Neutrophil (primary cell): ENCODE measurements at regions not wholly inside any gene's neighbourhood (a gene's known extent, or its start where the extent isn't known, plus 50 kb on each side); places are given as distances from the start of the nearest gene placed in this dataset.

Experiments
- H3K27ac ChIP-seq: fragments of 200-600 bp; sonication (generic); 2 replicates; pipeline ENCODE4 v1.5.1; 2016; ENCODE audit warnings: mild to moderate bottlenecking, moderate library complexity
- H3K27me3 ChIP-seq: fragments of 200-600 bp; sonication (generic); 2 replicates; pipeline ENCODE4 v1.6.0; 2016; ENCODE audit warnings: mild to moderate bottlenecking
- H3K36me3 ChIP-seq: fragments of 200-600 bp; sonication (generic); 2 replicates; pipeline ENCODE4 v1.5.1; 2017
- H3K4me1 ChIP-seq, 2 experiments: fragments of 200-600 bp in 1 of 2; sonication (generic) in 1 of 2; 1 replicate in 1 of 2; 2 replicates in 1 of 2; pipeline versions ENCODE4 v1.5.1 to v1.6.1; 2013 to 2016; ENCODE audit warnings: low read depth in 1 of 2, low read length in 1 of 2, mild to moderate bottlenecking in 1 of 2, moderate library complexity in 1 of 2; ENCODE audit not compliant: control insufficient read depth in 1 of 2, insufficient read depth in 1 of 2
- H3K4me3 ChIP-seq, 2 experiments: fragments of 200-600 bp in 1 of 2; sonication (generic) in 1 of 2; 1 replicate in 1 of 2; 2 replicates in 1 of 2; pipeline ENCODE4 v1.5.1; 2013 to 2016; ENCODE audit warnings: low read depth in 1 of 2, low read length in 1 of 2, mild to moderate bottlenecking in 1 of 2, moderate library complexity in 1 of 2
- H3K9me3 ChIP-seq: fragments of 200-600 bp; sonication (generic); 2 replicates; pipeline ENCODE4 v1.5.1; 2016
- TF ChIP-seq, protein P1 (sequence below): fragments of 200-600 bp; sonication (generic); IDR thresholded peaks from 2 replicates; pipeline ENCODE4 v1.5.1; 2016; ENCODE audit warnings: antibody characterized with exemption

GRCh38 chr7:77475181-77475580 is 59.0 kb upstream of the GSAP start:
- Histone ChIP-seq H3K27ac (peak overlapping the region; percentile 0), H3K4me3 (no peak overlapping the region), H3K27me3 (no peaks in the 10 kb centered on the region), H3K36me3 (no peaks in the 10 kb centered on the region), H3K9me3 (no peaks in the 10 kb centered on the region), H3K4me1 (peaks cover 23 to 28% of the 10 kb centered on the region in 2 experiments)
- TF ChIP-seq, protein P1, sequence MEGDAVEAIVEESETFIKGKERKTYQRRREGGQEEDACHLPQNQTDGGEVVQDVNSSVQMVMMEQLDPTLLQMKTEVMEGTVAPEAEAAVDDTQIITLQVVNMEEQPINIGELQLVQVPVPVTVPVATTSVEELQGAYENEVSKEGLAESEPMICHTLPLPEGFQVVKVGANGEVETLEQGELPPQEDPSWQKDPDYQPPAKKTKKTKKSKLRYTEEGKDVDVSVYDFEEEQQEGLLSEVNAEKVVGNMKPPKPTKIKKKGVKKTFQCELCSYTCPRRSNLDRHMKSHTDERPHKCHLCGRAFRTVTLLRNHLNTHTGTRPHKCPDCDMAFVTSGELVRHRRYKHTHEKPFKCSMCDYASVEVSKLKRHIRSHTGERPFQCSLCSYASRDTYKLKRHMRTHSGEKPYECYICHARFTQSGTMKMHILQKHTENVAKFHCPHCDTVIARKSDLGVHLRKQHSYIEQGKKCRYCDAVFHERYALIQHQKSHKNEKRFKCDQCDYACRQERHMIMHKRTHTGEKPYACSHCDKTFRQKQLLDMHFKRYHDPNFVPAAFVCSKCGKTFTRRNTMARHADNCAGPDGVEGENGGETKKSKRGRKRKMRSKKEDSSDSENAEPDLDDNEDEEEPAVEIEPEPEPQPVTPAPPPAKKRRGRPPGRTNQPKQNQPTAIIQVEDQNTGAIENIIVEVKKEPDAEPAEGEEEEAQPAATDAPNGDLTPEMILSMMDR = no peak

DNA sequence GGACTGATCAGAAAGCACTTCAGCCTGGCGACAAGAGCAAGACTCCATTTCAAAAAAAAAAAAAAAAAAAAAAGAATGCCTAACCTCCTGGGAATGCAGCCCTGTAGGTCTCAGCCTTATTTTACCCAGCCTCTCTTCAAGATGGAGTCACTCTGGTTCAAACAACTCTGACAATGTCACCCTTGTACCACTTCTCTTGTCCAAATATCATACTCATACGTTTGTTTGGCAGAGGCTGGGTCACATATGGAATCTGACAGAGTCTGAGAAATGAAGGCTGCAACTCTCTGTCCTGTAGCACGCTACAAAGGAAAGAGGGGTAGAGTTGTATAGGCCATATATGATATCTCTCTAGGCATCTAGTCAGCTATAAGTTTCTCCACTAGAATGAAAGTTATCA is 58.6 kb upstream of the GSAP start:
- Histone ChIP-seq H3K4me1 (peaks cover 18 to 24% of the 10 kb centered on the region in 2 experiments), H3K9me3 (no peaks in the 10 kb centered on the region), H3K27ac (peak overlapping the region; percentile 0), H3K36me3 (no peaks in the 10 kb centered on the region), H3K27me3 (no peaks in the 10 kb centered on the region), H3K4me3 (no peak overlapping the region)
- TF ChIP-seq, protein P1 = no peak

DNA sequence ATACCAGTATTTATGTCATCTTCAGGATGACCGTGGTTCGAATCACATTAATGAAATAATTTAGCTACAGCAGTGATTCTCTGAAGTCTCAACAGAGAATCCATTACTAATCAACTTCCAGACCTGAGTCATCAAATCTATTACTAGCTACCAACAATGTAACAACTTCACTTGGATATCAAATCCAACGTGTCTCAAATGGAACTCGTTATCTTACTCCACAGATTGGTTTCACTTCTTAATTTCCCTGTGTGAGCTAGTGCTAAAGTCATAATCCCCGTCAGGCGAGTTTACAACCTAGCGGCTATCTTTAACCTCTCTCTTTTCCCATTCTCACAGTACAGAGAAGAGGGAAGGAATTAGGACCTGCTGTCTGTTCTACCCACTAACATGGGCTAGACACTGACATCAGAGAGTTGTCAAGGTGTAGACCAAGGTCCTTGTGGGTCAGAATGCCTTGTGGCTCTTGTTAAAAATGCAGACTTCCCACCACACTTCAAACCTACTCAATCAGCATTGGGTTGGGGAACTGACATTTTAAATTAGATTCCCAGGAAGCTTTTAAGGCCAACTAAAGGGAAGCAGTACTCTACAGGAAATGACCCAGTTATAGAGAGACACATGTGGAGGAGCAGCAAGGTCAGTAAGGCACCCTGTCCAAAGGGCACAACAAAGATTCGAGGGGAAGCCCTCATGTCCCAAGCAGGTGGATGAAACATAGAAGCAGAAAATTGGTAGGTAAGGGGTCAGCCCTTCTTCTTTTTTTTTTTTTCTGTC is 57.3 kb upstream of the GSAP start:
- Histone ChIP-seq H3K4me3 (no peak overlapping the region), H3K9me3 (no peaks in the 10 kb centered on the region), H3K27ac (no peak overlapping the region), H3K4me1 (peaks cover 14 to 17% of the 10 kb centered on the region in 2 experiments), H3K27me3 (no peaks in the 10 kb centered on the region), H3K36me3 (no peaks in the 10 kb centered on the region)
- TF ChIP-seq, protein P1 = no peak

DNA sequence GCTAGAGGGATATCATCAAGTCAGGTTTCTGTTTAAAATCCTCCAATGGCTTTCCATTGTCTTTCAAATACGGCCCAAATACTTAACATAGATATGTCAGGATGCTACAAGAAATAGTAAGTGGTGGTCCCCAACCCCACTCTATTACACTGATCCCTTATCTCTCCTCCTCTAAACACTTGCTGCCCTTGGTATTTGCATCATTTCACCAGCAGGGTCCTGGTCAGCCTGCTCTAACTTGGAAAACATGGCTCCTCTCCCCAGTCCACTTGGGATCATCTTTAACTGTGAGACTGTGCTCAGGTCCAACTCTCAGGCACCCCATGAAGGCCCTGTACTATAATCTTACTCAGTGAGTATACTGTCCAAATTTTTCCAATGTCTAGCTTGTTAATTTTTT is 53.8 kb upstream of the GSAP start:
- Histone ChIP-seq H3K27me3 (no peaks in the 10 kb centered on the region), H3K27ac (no peak overlapping the region), H3K4me1 (peaks cover 43 to 44% of the 10 kb centered on the region in 2 experiments), H3K4me3 (no peak overlapping the region), H3K36me3 (no peaks in the 10 kb centered on the region), H3K9me3 (no peaks in the 10 kb centered on the region)
- TF ChIP-seq, protein P1 = no peak

- TF ChIP-seq, protein P1 = no peak
- Histone ChIP-seq H3K4me1 (peaks cover 56 to 59% of the 10 kb centered on the region in 2 experiments), H3K27ac (peak overlapping the region; percentile 87), H3K9me3 (no peaks in the 10 kb centered on the region), H3K4me3 (peak overlapping the region in 1 of 2 experiments; percentile 44), H3K27me3 (no peaks in the 10 kb centered on the region), H3K36me3 (no peaks in the 10 kb centered on the region)
Observed at GRCh38 chr7:77467408-77467807, 51.3 kb upstream of the GSAP start.
